ENCODE measurements at regions not wholly inside any gene's neighbourhood (a gene's known extent, or its start where the extent isn't known, plus 50 kb on each side); places are given as distances from the start of the nearest gene placed in this dataset.

- TF ChIP-seq FOSL2 (IDR thresholded peaks at IDR 0.05; ENCODE audit: borderline replicate concordance, low read depth) (no peak), POLR2AphosphoS5 (IDR thresholded peaks at IDR 0.05; ENCODE audit: low read depth, low read length) (no peak), EZH2phosphoT487 (IDR thresholded peaks at IDR 0.05; ENCODE audit: borderline replicate concordance, low read depth) (no peak), TEAD4 (IDR thresholded peaks at IDR 0.05; ENCODE audit: borderline replicate concordance, insufficient read depth) (no peak), CTCF (IDR thresholded peaks at IDR 0.05) (no peak), REST (IDR thresholded peaks at IDR 0.05; ENCODE audit: low read depth, low read length) (no peak), SIN3A (IDR thresholded peaks at IDR 0.05; ENCODE audit: borderline replicate concordance, low read depth, low read length) (no peak), SMC3 (IDR thresholded peaks at IDR 0.05; ENCODE audit: low read depth, low read length) (no peak), RAD21 (IDR thresholded peaks at IDR 0.05; ENCODE audit: low read length) (no peak), ZBTB33 (IDR thresholded peaks at IDR 0.05; ENCODE audit: borderline replicate concordance, low read depth) (no peak), YY1 (IDR thresholded peaks at IDR 0.05; ENCODE audit: low read depth) (no peak), CHD2 (IDR thresholded peaks at IDR 0.05; ENCODE audit: low read length, partially characterized antibody) (no peak), RCOR1 (IDR thresholded peaks at IDR 0.05; ENCODE audit: low read length) (no peak), EP300 (IDR thresholded peaks at IDR 0.05; ENCODE audit: borderline replicate concordance in 1 of 2, low read depth in 1 of 2, low read length in 1 of 2) (no peak)
Measured at GRCh38 chr2:183389546-183390080, 265.4 kb downstream of the NUP35 start.

All from SK-N-SH (cell line).